IPS DF 6.9 (cell line): ENCODE measurements at regions not wholly inside any gene's neighbourhood (a gene's known extent, or its start where the extent isn't known, plus 50 kb on each side); places are given as distances from the start of the nearest gene placed in this dataset.
"Not testable (repeated sequence)": the region's sequence is repeated elsewhere in the genome, so short reads cannot be mapped to it uniquely, and the experiment has no call there.

Experiments
- DNase-seq: peaks from one replicate; pipeline ENCODE4 v3.0.0-alpha.2; 2013; ENCODE audit warnings: low read depth, low spot score
- H3K27ac ChIP-seq: one replicate; pipeline ENCODE4 v1.5.1; 2013; ENCODE audit warnings: low read length, control low read depth
- H3K27me3 ChIP-seq: 2 replicates; pipeline ENCODE4 v1.6.1; 2013; ENCODE audit warnings: mild to moderate bottlenecking, low read length; ENCODE audit not compliant: control insufficient read depth, insufficient read depth
- H3K36me3 ChIP-seq: 2 replicates; pipeline ENCODE4 v1.6.1; 2013; ENCODE audit warnings: low read length; ENCODE audit not compliant: control insufficient read depth, insufficient read depth
- H3K4me1 ChIP-seq: 2 replicates; pipeline ENCODE4 v1.6.1; 2013; ENCODE audit warnings: low read length; ENCODE audit not compliant: control insufficient read depth, insufficient read depth
- H3K4me3 ChIP-seq: 2 replicates; pipeline ENCODE4 v1.5.1; 2013; ENCODE audit warnings: mild to moderate bottlenecking, low read length
- H3K9me3 ChIP-seq: 2 replicates; pipeline ENCODE4 v1.6.1; 2013; ENCODE audit warnings: low read length, inconsistent platforms; ENCODE audit not compliant: control insufficient read depth, insufficient read depth
- WGBS: extraction: QIAGEN DNeasy Blood & Tissue Kit; methylation state at CpG from one replicate; pipeline ENCODE4 v1.1.7; 2013; ENCODE audit warnings: mixed read lengths, missing lambda C conversion rate; ENCODE audit not compliant: insufficient read length, insufficient coverage; 5-methylcytosine and 5-hydroxymethylcytosine counted together

DNA sequence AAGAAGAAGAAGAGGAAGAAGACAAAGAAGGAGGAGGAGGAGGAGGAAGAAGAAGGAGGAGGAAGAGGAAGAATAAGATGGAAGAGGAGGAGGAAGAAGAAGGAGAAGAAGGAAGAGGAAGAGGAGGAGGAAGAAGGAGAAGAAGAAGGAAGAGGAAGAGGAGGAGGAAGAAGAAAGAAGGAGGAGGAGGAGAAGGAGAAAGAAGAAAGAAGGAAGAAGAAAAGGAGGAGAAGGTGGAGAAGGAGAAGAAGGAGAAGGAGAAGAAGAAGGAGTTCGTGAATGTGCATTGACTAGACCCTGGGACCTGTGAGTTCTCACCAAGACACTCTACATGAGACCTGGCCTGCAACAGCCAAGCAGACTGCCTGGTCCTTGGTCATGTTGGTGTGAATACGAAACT, 131.7 kb upstream of the ERRFI1 start:
- Histone ChIP-seq H3K9me3 (no peaks in the 10 kb centered on the region; the same call in 1 of the 2 replicates), H3K36me3 (no peaks in the 10 kb centered on the region), H3K27me3 (no peaks in the 10 kb centered on the region), H3K4me1 (peaks cover 3% of the 10 kb centered on the region; the same call in 1 of the 2 replicates), H3K27ac (no peak overlapping the region), H3K4me3 (no peak overlapping the region)
- 100% methylated on average over 1 of the region's 2 CpGs for WGBS
- DNase-seq: no peak

DNA sequence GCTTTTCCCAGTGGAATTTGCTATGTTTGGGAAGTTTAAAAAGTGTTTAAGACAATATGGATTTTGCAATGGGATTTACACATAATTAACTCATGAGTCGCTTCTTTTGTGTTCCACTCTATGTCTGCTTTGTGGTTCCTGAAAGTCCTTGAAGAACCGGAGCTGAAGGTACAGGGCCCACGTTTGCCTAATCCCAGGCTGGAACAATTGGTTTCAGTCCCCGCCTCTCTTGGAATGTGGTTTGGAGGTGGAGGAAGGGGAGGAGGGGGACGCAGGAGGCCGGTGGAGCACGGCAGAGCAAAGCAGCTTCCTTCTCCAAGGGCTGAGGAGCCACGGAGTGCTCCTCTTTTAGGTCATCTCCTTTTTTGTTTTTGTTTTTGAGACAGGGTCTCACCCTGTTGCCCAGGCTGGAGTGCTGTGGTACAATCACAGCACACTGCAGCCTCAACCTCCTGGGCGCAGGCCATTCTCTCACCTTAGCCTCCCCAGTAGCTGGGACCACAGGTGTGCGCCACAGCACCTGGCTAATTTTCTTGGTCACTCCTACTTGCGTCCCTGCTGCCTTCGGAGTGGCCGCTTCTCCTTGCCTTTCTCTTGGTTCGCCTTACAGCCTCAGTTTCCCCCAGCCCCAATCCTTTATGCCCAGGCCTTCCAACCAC, 129.5 kb upstream of the ERRFI1 start:
- Histone ChIP-seq H3K27ac (no peak overlapping the region), H3K27me3 (no peaks in the 10 kb centered on the region), H3K36me3 (no peaks in the 10 kb centered on the region), H3K4me3 (no peak overlapping the region), H3K4me1 (peaks cover 3% of the 10 kb centered on the region; the same call in 1 of the 2 replicates), H3K9me3 (no peaks in the 10 kb centered on the region; the same call in 1 of the 2 replicates)
- no CpG with 5 or more reads among the region's 14 CpGs for WGBS
- DNase-seq: no peak

DNA sequence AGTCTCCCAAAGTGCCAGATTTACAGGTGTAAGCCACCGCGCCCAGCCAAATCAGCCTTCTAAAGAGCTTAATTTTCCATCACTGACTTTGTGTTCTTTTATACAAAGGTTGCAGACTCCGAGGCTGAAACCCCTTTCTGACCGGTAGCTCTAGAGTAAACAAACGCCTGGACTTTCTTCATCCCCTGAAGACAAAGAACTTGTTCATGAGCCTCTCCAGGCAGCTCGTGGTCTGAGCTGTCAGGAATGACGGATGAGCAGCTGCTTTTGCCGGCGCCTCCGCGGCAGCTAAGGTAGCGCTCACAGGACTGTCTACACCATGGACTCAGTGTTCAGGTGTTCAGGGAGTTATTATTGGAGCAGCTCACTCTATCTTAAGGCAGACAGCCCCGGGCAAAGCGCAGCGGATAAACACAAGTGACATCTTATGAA, 128.5 kb upstream of the ERRFI1 start:
- no peak for DNase-seq
- Histone ChIP-seq H3K4me1 (peaks cover 3% of the 10 kb centered on the region; the same call in 1 of the 2 replicates), H3K27me3 (no peaks in the 10 kb centered on the region), H3K27ac (no peak overlapping the region), H3K9me3 (no peaks in the 10 kb centered on the region; the same call in 1 of the 2 replicates), H3K4me3 (no peak overlapping the region), H3K36me3 (no peaks in the 10 kb centered on the region)
- WGBS: no CpG with 5 or more reads among the region's 15 CpGs

DNA sequence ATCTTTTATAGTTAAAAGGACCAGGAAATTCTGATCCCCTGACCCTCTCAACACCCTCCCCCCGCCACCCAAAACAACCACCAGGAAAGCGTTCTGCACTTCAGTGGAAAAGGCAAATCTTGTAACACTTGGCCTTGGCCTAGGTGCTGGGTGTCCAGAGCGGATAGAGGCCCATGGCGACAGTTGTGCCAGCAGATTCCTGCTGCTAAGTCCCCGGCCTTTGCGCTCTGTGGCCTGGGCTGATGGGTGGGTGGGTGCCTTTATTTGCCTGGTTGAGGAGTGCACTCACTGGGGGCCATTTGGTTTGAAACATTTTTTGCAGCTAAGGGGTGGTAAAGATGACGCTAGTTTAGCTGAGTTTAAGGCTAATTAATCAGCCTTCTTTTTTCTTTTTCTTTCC, 127.9 kb upstream of the ERRFI1 start:
- DNase-seq: no peak
- no peak overlapping the region for H3K27ac ChIP-seq
- no peaks in the 10 kb centered on the region; the same call in 1 of the 2 replicates for H3K9me3 ChIP-seq
- H3K4me3 ChIP-seq: no peak overlapping the region
- no peaks in the 10 kb centered on the region for H3K27me3 ChIP-seq
- H3K4me1 ChIP-seq: peaks cover 3% of the 10 kb centered on the region; the same call in 1 of the 2 replicates
- no peaks in the 10 kb centered on the region for H3K36me3 ChIP-seq
- no CpG with 5 or more reads among the region's 7 CpGs for WGBS

DNA sequence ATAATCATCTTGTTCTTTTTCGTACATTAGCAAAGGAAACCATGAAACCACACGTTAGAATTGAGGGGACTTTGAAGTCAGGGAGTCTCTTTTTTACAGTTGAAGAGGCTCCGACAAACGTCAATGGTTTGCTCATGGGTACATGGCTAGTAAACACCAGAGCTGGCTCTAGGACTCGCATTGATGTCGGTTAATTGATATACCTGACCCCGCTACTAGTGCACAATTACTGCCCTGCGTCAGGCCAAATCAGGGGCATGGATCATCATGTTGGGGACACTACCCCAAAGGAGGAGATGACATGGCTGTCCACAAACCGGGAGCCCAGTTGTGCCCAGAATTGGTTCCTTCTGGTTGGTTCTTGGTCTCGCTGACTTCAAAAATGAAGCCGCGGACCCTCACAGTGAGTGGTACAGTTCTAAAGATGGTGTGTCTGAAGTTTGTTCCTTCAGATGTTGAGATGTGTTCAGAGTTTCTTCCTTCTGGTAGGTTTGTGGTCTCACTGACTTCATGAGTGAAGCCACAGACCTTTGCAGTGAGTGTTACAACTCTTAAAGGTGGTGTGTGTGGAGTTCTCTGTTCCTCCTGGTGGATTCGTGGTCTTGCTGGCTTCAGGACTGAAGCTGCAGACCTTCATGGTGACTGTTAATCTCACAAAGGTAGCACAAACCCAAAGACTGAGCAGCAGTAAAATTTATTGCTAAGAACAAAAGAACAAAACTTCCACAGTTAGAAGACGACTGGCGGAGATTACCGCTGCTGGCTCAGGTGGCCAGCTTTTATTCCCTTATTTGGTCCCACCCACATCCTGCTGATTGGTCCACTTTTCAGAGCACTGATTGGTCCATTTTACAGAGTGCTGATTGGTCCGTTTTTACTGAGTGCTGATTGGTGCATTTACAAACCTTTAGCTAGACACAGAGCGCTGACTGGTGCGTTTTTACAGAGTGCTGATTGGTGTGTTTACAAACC, 126.9 kb upstream of the ERRFI1 start:
- peaks cover 3% of the 10 kb centered on the region; the same call in 1 of the 2 replicates for H3K4me1 ChIP-seq
- no peak for DNase-seq
- no peaks in the 10 kb centered on the region for H3K36me3 ChIP-seq
- no peak overlapping the region for H3K27ac ChIP-seq
- no peaks in the 10 kb centered on the region for H3K27me3 ChIP-seq
- WGBS: no CpG with 5 or more reads among the region's 19 CpGs
- no peak overlapping the region for H3K4me3 ChIP-seq
- no peaks in the 10 kb centered on the region; the same call in 1 of the 2 replicates for H3K9me3 ChIP-seq

DNA sequence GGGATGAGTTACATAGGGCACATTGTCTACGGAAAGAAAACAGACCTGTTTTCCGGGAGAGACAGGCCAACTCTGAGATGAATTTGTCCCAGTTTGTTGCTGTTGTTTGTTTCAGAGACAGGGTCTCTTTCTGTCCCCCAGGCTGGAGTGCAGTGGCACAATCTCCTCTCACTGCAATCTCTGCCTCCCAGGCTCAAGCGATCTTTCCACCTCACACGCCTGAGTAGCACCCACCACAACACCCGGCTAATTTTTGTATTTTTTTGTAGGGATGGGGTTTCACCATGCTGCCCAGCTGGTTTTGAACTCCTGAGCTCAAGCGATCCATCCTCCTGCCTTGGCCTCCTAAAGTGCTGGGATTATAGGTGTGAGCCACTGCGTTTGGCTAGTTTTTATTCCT, 125.5 kb upstream of the ERRFI1 start:
- no CpG with 5 or more reads among the region's 7 CpGs for WGBS
- Histone ChIP-seq H3K4me1 (peaks cover 3% of the 10 kb centered on the region; the same call in 1 of the 2 replicates), H3K36me3 (no peaks in the 10 kb centered on the region), H3K4me3 (no peak overlapping the region), H3K27ac (no peak overlapping the region), H3K27me3 (no peaks in the 10 kb centered on the region), H3K9me3 (no peaks in the 10 kb centered on the region; the same call in 1 of the 2 replicates)
- no peak for DNase-seq

DNA sequence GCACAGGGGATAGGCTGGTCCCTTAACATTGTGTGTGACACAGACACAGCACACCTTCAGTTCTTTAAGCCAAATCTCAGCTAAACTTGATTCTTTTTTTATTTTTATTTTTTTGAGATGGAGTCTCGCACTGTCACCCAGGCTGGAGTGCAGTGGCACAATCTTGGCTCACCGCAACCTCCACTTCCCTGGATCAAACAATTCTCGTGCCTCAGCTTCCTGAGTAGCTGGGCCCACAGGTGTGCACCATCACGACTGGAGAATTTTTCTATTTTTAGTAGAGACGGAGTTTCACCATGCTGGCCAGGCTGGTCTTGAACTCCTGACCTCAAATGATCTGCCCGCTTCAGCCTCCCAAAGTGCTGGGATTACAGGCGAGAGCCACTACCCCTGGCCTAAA, 123.6 kb upstream of the ERRFI1 start:
- not testable (repeated sequence) for DNase-seq, H3K9me3 ChIP-seq
- WGBS: no CpG with 5 or more reads among the region's 7 CpGs

DNA sequence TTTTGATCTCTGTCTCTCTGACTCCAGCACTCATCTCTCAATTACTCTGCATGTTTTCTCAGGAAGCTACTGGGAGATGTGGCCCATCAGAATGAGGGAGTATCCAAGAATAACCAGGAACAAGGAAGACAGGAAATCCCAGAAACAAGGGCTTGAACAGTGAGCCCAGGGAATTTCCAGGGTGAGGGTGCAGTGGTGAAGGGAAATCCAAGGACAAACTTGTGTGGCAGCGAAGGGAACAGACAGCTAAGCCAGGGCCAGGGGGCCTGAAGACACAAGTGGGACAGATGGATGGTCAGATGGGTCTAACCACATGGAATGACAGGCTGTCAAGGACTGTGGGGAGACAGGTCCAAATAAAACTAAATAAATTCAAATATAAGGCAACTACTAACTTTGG, 121.8 kb upstream of the ERRFI1 start:
- Histone ChIP-seq H3K36me3 (no peaks in the 10 kb centered on the region), H3K27me3 (no peaks in the 10 kb centered on the region), H3K4me3 (no peak overlapping the region), H3K4me1 (no peaks in the 10 kb centered on the region), H3K9me3 (no peaks in the 10 kb centered on the region), H3K27ac (no peak overlapping the region)
- WGBS: no CpG with 5 or more reads among the region's 1 CpG
- no peak for DNase-seq

More for the DNA sequence above, 123.6 kb upstream of the ERRFI1 start:
- H3K4me1 ChIP-seq, H3K27me3 ChIP-seq, H3K27ac ChIP-seq, H3K4me3 ChIP-seq, H3K36me3 ChIP-seq: not testable (repeated sequence)

DNA sequence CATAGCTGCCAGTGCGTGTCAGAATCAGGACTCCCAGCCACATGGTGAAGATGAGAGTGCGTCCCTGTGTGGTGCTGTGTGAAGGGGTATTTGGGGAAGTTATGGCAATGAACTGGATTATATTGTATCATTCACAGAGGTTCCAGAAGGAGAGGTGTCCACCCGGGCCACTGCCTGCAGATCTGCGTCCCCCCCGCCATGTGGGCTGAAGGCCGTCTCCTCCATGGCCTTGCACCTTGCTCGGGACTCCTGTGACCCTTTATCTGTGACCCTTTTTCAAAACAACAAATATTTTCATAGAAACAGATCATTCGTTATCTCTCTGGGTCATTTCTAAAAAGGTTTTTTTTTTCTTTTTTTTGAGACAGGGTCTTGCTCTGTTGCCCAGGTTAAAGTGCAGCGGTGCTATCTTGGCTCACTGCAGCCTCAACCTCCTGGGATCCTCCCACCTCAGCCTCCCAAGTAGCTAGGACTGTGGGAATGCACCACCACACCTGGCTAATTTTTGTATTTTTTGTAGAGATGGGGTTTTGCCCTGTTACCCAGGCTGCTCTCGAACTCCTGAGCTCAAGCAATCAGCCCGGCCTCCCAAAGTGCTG, 120.2 kb upstream of the ERRFI1 start:
- Histone ChIP-seq H3K4me1 (no peaks in the 10 kb centered on the region), H3K4me3 (no peak overlapping the region), H3K36me3 (no peaks in the 10 kb centered on the region), H3K9me3 (no peaks in the 10 kb centered on the region), H3K27me3 (no peaks in the 10 kb centered on the region), H3K27ac (no peak overlapping the region)
- no CpG with 5 or more reads among the region's 11 CpGs for WGBS
- no peak for DNase-seq

DNA sequence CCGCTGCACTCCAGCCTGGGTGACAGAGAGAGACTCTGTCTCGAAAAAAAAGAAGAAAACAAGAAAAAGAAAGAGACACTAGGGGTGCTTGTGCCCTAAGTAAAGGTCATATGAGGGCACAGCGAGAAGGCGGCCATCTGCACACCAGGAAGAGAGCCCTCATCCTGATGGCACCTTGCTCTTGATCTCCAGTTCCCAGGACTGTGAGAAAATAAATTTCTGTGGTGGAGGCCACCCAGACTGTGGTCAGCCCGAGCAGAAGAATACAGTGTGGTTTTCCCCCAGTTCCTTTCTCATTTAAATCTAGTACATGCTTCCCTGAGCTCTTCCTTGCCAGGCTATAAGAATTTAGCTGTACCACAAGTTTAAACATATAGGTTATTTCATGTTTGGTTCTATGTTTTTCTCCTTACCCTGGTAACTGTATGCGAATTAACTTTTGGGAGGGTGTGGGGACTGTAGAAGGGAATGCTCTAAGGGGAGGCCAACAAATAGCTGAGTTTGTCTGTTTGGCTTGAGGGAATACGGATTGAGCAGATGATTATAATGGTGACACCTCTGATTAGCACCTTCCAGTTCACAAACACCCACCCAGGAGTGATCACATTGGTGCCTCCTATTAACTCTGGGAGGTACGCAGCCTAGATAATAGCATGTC, 119.6 kb upstream of the ERRFI1 start:
- H3K27ac ChIP-seq: no peak overlapping the region
- no peaks in the 10 kb centered on the region for H3K27me3 ChIP-seq
- H3K9me3 ChIP-seq: no peaks in the 10 kb centered on the region
- no peak for DNase-seq
- no peak overlapping the region for H3K4me3 ChIP-seq
- no peaks in the 10 kb centered on the region for H3K36me3 ChIP-seq
- H3K4me1 ChIP-seq: no peaks in the 10 kb centered on the region
- WGBS: no CpG with 5 or more reads among the region's 8 CpGs
